Activated naive CD8-positive, alpha-beta T cell treated with anti-CD3 and anti-CD28 coated beads, Interleukin-2, amount 10 ng/mL, durations not matched to agents 7 days and 5 days (primary cell): ENCODE measurements at regions not wholly inside any gene's neighbourhood (a gene's known extent, or its start where the extent isn't known, plus 50 kb on each side); places are given as distances from the start of the nearest gene placed in this dataset.

Source experiments
- ATAC-seq: fragments of 150-1000 bp; cut with Tn5 transposase; one replicate; pipeline ENCODE4 v1.10.0; 2021; ENCODE audit warnings: low read depth, moderate library complexity
- POLR2A ChIA-PET: fragments of 350-600 bp; sonication (Branson Sonifier 250); formaldehyde crosslinking; loops from one replicate; lab custom pipeline; 2021; ENCODE audit warnings: antibody characterized with exemption; lab: Charles Lee
- DNase-seq: peaks from one replicate; pipeline ENCODE4 v3.0.0; 2021
- H3K27ac Mint-ChIP-seq: one replicate; pipeline ENCODE4 v1.8.0; 2022; ENCODE audit warnings: mild to moderate bottlenecking, mixed read lengths
- H3K27me3 Mint-ChIP-seq: one replicate; pipeline ENCODE4 v1.8.0; 2022; ENCODE audit warnings: mild to moderate bottlenecking, moderate library complexity, mixed read lengths
- H3K36me3 Mint-ChIP-seq: one replicate; pipeline ENCODE4 v1.8.0; 2021; ENCODE audit warnings: mild to moderate bottlenecking, mixed read lengths
- H3K4me1 Mint-ChIP-seq: one replicate; pipeline ENCODE4 v1.8.0; 2021; ENCODE audit warnings: mixed read lengths
- H3K4me3 Mint-ChIP-seq: one replicate; pipeline ENCODE4 v1.8.0; 2022; ENCODE audit warnings: mild to moderate bottlenecking, moderate library complexity, mixed read lengths
- H3K9me3 Mint-ChIP-seq: one replicate; pipeline ENCODE4 v1.8.0; 2021; ENCODE audit warnings: mixed read lengths

DNA sequence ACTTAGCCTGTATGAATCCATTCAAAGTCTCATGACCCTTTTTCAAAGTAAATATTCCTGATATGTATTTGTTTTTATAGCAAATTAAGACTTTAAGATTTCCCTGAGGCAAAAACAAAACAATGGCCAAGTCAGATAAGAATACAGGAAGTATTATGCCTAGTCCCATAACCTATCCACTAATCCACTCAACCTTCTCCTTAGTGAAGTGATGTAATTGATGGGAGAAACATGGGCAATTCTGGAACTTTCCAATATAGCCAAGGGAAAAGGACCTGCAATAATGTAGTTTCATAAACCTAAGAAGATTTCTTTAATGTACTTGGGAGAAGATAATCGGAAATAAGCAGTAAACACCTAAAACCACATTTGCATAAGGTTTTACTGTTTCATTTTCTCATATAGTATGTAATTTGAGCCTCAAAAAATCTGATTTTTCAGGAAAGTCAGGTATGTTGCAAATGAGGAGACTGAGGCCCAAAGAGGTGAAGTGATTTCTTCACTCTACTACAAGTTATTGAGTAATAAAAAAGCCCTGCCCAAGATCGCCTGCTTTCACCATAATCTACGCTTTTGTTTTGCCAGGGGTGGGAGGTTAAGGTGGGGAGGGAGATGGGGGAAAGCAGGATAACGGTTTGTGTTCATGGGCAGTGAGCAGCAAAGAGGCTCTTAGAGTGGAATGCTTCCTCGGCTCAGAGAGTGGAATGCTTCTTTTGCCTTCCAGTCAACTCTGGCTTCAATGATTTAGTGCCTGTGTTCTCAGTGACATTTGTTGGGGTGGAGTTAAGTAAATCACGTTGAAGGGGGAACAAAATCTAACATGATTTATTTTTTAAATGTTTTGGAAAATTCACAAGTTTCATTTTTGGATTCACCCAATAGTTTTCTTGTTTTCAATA, 95.0 kb upstream of the FNDC3B start:
- ATAC-seq: no peak
- no peaks in the 10 kb centered on the region for H3K36me3 Mint-ChIP-seq
- H3K27ac Mint-ChIP-seq: no peak overlapping the region
- POLR2A ChIA-PET: no interaction called here
- H3K27me3 Mint-ChIP-seq: peaks cover 1% of the 10 kb centered on the region
- no peak overlapping the region for H3K4me3 Mint-ChIP-seq
- no peaks in the 10 kb centered on the region for H3K4me1 Mint-ChIP-seq
- no peak for DNase-seq
- H3K9me3 Mint-ChIP-seq: peaks cover 1% of the 10 kb centered on the region

DNA sequence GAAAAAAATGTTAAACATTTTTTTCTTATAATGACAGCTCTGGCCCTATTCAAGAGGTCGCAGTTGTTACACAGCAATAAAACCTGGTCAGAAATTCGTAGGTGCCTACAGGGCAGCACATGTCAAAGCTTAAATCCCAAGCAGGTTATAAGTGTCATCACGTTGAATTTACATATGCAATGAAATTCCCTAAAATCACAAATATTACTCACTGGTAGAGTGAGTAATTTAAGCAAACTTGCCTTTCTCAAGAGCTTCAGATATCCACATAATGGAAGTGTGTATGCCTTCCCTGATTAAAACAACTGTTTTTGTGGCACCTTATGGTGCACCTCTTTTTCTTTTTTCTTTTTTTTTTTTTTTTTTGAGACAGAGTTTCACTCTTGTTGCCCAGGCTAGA, 90.7 kb upstream of the FNDC3B start:
- H3K27me3 Mint-ChIP-seq: peaks cover 5% of the 10 kb centered on the region
- ATAC-seq (no peak), DNase-seq (no peak)
- no peaks in the 10 kb centered on the region for H3K4me1 Mint-ChIP-seq
- peaks cover 1% of the 10 kb centered on the region for H3K9me3 Mint-ChIP-seq
- no peak overlapping the region for H3K27ac Mint-ChIP-seq
- POLR2A ChIA-PET: no interaction called here
- H3K4me3 Mint-ChIP-seq: no peak overlapping the region
- H3K36me3 Mint-ChIP-seq: no peaks in the 10 kb centered on the region

DNA sequence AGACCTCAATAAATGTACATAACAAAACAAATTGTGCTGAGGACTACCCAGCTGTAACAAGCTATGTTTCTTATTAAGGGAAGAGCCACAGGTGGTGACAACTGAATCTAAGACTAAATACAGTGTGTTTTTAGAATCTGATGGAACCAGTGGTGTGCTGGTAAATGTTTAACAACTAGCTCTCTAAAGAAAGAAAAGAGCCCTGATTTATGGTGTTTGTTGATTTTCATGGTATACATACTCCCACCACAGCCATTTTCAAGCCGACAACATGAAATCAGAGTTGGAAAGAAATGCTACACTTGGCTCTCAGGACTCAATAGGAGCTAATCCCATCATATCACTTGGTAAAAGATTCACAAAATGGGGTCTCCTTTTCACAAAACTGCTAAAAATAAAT, 89.8 kb upstream of the FNDC3B start:
- Mint-ChIP-seq H3K36me3 (no peaks in the 10 kb centered on the region), H3K4me1 (no peaks in the 10 kb centered on the region), H3K27me3 (peaks cover 10% of the 10 kb centered on the region), H3K9me3 (peaks cover 1% of the 10 kb centered on the region), H3K27ac (no peak overlapping the region), H3K4me3 (no peak overlapping the region)
- no peak for ATAC-seq
- DNase-seq: no peak
- POLR2A ChIA-PET: no interaction called here

DNA sequence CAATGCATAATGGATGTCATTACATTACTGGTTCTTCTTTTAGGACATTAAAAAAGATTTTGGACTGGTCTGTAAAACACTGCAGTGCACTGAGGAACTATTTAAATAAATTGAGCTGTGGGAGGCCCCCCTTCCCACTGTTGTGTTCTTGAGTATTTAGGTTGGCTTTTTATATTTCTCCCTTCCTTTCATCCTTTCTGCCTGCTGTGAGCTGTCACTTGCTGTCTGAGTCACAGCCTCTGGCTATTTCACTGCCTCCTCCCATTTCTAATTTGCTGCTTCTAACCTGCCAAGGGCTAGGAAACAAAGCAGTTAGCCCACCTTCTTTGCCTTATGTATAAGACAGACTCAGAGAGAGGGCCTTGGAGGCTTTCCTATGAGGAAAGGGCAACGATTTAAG, 89.0 kb upstream of the FNDC3B start:
- DNase-seq: no peak
- Mint-ChIP-seq H3K4me1 (no peaks in the 10 kb centered on the region), H3K36me3 (no peaks in the 10 kb centered on the region), H3K27ac (no peak overlapping the region), H3K9me3 (peaks cover 1% of the 10 kb centered on the region), H3K4me3 (no peak overlapping the region), H3K27me3 (peaks cover 13% of the 10 kb centered on the region)
- no peak for ATAC-seq
- POLR2A ChIA-PET: no interaction called here

DNA sequence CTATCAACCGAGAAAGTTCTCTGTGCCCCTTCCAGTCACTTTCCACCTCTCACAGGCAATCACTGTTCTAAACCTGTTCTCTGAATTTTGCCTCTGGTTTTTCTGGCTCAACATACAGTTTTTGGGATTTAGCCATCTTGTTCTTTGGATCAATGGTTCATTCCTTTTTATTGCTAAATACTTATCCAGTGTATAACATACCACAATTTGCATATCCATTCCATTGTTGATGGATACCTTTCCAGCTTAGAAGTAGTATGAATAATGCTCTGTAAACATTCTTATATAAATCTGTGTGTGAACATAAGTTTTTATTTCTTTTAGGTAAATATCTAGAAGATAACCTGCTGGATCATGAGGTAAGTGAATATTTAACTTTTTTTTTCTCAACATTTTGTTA, 87.8 kb upstream of the FNDC3B start:
- Mint-ChIP-seq H3K4me3 (no peak overlapping the region), H3K4me1 (no peaks in the 10 kb centered on the region), H3K27me3 (peaks cover 11% of the 10 kb centered on the region), H3K9me3 (peaks cover 1% of the 10 kb centered on the region), H3K36me3 (no peaks in the 10 kb centered on the region), H3K27ac (no peak overlapping the region)
- no peak for DNase-seq
- POLR2A ChIA-PET: no interaction called here
- ATAC-seq: no peak

DNA sequence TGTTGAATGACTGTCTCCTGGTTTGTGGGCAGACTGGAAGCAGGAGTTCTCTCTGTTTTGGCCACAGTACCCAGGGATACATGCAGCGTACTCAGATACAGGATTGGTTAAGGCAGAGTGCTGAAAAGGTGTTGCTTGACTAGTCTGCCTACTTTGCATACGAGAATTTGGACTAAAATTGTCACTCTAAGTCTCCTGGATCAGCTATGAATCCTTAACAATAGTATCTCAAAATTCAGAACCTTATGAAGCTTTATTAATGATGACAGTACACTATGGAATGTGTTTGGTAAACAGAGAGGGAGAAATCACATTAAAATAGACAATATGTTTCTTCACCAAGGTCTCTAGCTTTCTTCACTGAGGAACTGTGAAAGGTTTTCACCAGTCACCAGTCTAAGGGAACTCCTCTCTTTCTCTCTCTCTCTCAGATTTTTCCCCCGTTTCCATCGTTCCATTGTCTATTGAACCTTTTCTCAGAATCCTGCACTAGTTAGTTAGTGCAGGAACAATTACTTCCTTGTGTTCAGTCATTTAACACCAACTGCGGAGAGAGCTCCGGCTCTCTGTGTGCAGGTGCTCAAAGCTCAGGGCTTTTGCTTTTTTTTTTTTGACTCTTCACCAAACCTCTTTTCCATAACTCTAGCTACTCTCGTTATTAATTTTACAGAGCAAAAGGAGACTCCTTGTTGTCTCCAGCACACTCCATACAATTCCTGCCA, 85.9 kb upstream of the FNDC3B start:
- DNase-seq: no peak
- ATAC-seq: no peak
- POLR2A ChIA-PET: no interaction called here
- peaks cover 11% of the 10 kb centered on the region for H3K27me3 Mint-ChIP-seq
- H3K4me3 Mint-ChIP-seq: no peak overlapping the region
- no peaks in the 10 kb centered on the region for H3K36me3 Mint-ChIP-seq
- H3K27ac Mint-ChIP-seq: no peak overlapping the region
- no peaks in the 10 kb centered on the region for H3K4me1 Mint-ChIP-seq
- no peaks in the 10 kb centered on the region for H3K9me3 Mint-ChIP-seq

DNA sequence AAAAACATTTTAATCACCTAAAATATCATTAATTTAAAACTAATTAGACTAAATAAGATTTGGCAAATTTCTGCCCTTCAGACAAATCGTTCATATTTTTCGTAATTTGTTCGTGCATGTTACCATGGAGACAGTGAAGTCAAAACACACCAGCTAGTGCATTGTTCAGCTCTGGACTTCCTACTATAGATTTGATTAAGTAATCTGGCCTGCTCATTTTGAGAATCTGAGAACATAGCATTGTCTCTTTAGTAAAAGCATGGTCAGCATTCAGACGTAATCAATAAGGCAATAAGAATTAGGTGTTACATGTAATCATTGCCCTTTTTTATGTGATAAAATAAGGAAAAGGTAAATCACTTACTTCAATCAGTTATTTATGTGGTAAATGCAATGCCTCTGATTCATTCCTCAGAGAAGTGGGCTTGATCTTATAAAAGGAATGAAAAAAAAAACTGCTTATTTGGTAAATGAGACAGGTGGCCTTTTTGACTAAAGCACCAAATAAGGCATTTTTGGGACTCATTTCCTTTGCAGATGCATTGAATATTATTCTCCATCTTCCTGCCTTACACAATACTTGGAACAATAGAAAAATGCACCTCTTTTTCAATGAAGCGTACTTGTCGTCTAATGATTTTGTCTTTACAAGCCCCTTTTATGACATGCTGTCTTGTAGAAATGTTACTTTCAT, 84.5 kb upstream of the FNDC3B start:
- no peak for ATAC-seq
- H3K9me3 Mint-ChIP-seq: no peaks in the 10 kb centered on the region

DNA sequence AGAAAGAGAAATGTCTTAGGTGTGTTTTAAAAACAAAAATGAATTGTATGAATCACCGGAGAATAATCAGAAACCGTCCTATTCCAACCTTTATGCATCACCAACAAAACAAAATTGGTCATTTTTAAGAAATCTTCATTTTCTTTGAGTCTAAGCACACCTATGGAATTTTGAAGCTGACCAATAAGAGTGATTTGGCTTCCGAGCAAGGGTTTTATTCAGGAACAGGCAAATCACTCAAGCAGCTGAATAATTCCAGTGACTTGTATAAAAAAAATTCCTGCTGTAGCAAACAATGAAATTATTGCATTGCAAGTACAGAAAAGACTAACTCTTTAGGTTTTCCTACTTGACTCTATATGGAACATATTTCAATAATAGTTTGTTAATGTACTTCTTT, 83.8 kb upstream of the FNDC3B start:
- POLR2A ChIA-PET: no interaction called here
- no peaks in the 10 kb centered on the region for H3K36me3 Mint-ChIP-seq
- no peaks in the 10 kb centered on the region for H3K9me3 Mint-ChIP-seq
- DNase-seq (no peak), ATAC-seq (no peak)
- no peak overlapping the region for H3K4me3 Mint-ChIP-seq
- peaks cover 4% of the 10 kb centered on the region for H3K4me1 Mint-ChIP-seq
- H3K27me3 Mint-ChIP-seq: peaks cover 11% of the 10 kb centered on the region
- no peak overlapping the region for H3K27ac Mint-ChIP-seq

More for the DNA sequence above, 84.5 kb upstream of the FNDC3B start:
- no peak overlapping the region for H3K4me3 Mint-ChIP-seq
- peaks cover 11% of the 10 kb centered on the region for H3K27me3 Mint-ChIP-seq
- no peaks in the 10 kb centered on the region for H3K36me3 Mint-ChIP-seq
- POLR2A ChIA-PET: interaction anchor here (0.6 kb wide), 1 partner anchor 844 kb away, joined by 4 read pairs; no protein-coding TSS in a partner anchor
- peaks cover 2% of the 10 kb centered on the region for H3K4me1 Mint-ChIP-seq
- no peak overlapping the region for H3K27ac Mint-ChIP-seq
- no peak for DNase-seq

DNA sequence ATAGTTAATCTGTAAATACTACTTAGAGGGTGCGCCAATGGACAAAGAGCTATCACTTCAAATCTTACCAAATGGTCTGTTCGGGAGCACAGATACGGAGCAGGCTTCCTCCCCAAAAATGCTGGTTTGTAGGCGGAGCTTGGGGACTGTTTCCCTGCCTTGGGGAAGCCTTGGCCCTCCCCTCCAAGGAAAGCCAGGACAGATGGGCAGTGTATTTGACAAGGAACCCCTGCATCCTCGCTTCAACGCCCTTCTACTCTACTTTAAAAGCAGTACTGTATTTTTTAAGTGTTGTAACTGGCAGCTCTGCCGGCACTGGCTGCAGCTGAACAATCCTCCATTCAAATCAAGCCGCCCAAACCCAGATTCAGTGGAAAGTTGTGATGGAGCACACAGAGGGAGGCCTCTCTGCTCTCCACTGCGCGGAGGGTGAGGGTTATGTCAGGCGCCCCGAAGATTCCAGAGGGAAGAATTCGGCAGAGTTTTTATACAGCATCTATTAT, 83.1 kb upstream of the FNDC3B start:
- peaks cover 11% of the 10 kb centered on the region for H3K27me3 Mint-ChIP-seq
- peaks cover 9% of the 10 kb centered on the region for H3K4me1 Mint-ChIP-seq
- H3K27ac Mint-ChIP-seq: no peak overlapping the region
- POLR2A ChIA-PET: no interaction called here
- H3K4me3 Mint-ChIP-seq: no peak overlapping the region
- no peak for ATAC-seq
- no peaks in the 10 kb centered on the region for H3K36me3 Mint-ChIP-seq
- DNase-seq: no peak
- H3K9me3 Mint-ChIP-seq: no peaks in the 10 kb centered on the region

DNA sequence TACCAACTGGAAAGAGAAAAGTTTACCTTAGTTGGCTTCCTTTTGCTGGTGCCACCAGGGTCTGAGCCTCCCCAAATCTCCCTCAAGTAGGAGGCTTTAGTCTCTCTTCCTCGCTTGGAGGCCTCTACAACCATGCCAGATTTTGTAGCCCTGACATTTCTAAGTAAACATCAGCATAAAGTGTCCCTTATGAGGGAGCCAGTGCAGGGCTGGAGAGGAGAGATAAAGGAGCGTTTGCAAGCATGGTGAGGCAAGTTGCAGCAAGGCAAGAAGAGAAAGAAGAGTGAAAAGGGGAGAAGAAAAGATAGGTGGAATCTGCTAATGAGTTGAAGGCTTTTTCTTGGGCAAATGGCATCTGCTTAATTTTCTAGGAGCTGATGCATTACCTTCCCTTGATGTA, 82.7 kb upstream of the FNDC3B start:
- ATAC-seq (no peak), DNase-seq (no peak)
- Mint-ChIP-seq H3K4me1 (peaks cover 9% of the 10 kb centered on the region), H3K9me3 (no peaks in the 10 kb centered on the region), H3K27ac (no peak overlapping the region), H3K27me3 (peaks cover 11% of the 10 kb centered on the region), H3K36me3 (no peaks in the 10 kb centered on the region), H3K4me3 (no peak overlapping the region)
- POLR2A ChIA-PET: no interaction called here

DNA sequence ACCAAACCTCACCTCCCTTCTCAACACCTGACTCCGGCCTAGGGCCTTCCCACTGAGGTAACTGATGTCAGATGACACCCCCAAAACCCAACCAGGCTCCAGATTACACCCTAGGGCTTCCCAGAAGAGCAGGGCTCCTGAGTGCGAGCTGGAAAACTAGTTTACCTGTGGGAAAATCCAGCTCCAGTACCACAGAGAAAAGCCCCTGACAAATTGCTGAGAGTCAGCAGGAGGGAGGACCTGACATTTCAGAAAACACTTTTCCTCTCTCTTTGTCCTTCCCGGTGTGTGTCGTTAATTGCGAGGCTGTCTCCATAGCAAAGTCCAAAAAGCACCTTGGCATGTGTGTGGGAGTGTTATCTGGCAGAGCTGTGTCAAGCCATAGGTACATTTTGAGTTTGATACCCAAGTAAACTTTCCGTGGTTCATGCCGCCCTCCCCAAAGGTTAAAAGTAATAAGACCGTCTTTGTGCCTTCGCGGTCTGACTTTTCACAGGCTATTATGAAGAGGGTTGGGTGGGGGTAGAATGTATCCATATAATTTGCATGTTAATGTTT, 79.8 kb upstream of the FNDC3B start:
- Mint-ChIP-seq H3K36me3 (no peaks in the 10 kb centered on the region), H3K4me1 (peaks cover 9% of the 10 kb centered on the region), H3K4me3 (no peak overlapping the region), H3K27ac (no peak overlapping the region), H3K9me3 (no peaks in the 10 kb centered on the region), H3K27me3 (peaks cover 3% of the 10 kb centered on the region)
- no peak for DNase-seq
- no peak for ATAC-seq
- POLR2A ChIA-PET: no interaction called here

DNA sequence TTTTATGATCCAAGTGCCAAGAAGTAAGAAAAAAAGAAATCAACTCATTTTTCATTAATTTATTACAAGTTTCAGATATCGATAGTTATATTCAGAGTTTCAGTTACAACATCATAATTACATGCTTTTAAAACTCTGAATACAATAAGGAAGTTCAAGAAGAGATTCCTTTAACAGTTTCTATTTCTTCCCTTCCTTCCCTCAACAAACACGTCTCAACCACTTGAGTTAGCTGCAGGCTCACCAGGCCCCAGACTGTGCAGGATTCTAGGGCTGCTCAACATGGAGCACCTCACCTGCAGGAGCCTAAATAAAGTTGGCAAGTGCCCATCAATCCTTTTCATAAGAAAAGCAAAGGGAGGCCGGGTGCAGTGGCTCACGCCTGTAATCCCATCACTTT, 79.2 kb upstream of the FNDC3B start:
- H3K27ac Mint-ChIP-seq: no peak overlapping the region
- no peak overlapping the region for H3K4me3 Mint-ChIP-seq
- H3K27me3 Mint-ChIP-seq: no peaks in the 10 kb centered on the region
- POLR2A ChIA-PET: no interaction called here
- H3K36me3 Mint-ChIP-seq: no peaks in the 10 kb centered on the region
- DNase-seq: no peak
- H3K9me3 Mint-ChIP-seq: no peaks in the 10 kb centered on the region
- no peak for ATAC-seq
- peaks cover 9% of the 10 kb centered on the region for H3K4me1 Mint-ChIP-seq

DNA sequence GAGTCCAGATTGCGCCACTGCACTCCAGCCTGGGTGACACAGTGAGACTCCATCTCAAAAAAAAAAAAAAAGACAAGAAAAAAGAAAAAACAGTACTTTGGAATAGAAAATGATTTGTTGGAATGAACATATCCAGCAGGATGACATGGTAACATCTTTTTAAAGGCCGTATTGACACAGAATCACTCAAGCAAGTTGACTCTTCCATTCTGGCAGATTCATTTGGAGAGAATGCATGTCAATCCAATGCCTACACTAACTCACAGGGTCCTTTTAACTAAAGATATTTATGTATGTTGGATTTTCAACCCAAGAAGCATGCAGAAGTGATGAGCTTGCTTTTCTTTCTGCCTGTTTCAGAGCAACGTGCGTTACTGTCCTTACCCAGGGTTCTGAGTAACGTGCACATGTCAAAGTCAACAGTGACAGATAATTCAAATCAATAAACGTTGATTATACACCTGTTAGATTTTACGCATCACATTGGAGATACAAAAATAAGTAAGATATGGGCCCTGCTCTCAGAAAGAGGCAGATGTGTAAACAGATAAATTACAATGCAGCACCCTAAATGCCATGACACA, 77.1 kb upstream of the FNDC3B start:
- ATAC-seq (no peak), DNase-seq (no peak)
- H3K9me3 Mint-ChIP-seq: no peaks in the 10 kb centered on the region
- no peaks in the 10 kb centered on the region for H3K36me3 Mint-ChIP-seq
- H3K4me1 Mint-ChIP-seq: peaks cover 11% of the 10 kb centered on the region
- H3K27ac Mint-ChIP-seq: no peak overlapping the region
- POLR2A ChIA-PET: no interaction called here
- no peaks in the 10 kb centered on the region for H3K27me3 Mint-ChIP-seq
- H3K4me3 Mint-ChIP-seq: no peak overlapping the region
